ENCODE measurements at regions not wholly inside any gene's neighbourhood (a gene's known extent, or its start where the extent isn't known, plus 50 kb on each side); places are given as distances from the start of the nearest gene placed in this dataset.

DNA sequence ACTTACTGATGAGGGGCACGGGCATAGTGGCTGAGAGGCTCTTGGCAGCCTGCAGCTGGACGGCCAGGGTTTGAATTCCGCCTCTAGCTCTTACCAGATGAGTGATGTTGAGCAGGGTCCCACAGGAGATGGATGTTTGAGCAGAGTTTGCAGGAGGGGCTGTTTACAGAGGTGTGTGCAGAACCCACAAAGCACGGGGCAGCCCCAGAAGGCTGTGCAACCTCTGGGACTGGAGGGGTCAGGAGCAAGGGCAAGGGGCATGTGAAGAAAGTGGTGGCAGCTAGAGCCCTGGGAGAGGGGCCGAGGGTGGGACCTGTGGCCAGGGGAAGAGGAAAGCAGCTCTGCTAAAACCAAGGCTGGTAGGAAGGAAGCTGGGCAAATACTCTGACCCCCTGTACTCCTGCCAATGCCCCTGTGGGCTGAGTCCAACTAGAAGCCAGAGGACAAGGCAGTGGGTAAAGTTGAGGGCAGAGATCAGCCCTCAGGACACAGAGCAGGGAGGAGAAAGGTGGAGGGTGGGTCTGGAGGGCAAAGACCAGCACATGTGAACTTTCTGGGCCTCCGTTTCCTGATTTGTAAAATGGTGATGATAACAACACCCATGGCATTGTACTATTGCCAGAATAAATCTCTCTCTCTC is 53.9 kb upstream of the ITGA11 start:
- Histone ChIP-seq H3K4me3 (no peak overlapping the region), H3K4me1 (peaks cover 0 to 29% (median 8%) of the 10 kb centered on the region in 12 donors), H3K36me3 (no peaks in the 10 kb centered on the region), H3K27me3 (no peaks in the 10 kb centered on the region), H3K27ac (peak overlapping the region in 2 of 12 donors; percentile 16 to 65), H3K9me3 (peaks cover 0 to 5% (median 0%) of the 10 kb centered on the region in 12 donors)
- no peak for DNase-seq
- ATAC-seq: no peak
- TF ChIP-seq CTCF (IDR thresholded peaks at IDR 0.05) (no peak), POLR2A (IDR thresholded peaks at IDR 0.05) (no peak)
- intact Hi-C loops (cut with DNase I): no loop called here
- WGBS, 4 donors: 70 to 80% (median 78%) methylated on average over 6 of the region's 6 CpGs

DNA sequence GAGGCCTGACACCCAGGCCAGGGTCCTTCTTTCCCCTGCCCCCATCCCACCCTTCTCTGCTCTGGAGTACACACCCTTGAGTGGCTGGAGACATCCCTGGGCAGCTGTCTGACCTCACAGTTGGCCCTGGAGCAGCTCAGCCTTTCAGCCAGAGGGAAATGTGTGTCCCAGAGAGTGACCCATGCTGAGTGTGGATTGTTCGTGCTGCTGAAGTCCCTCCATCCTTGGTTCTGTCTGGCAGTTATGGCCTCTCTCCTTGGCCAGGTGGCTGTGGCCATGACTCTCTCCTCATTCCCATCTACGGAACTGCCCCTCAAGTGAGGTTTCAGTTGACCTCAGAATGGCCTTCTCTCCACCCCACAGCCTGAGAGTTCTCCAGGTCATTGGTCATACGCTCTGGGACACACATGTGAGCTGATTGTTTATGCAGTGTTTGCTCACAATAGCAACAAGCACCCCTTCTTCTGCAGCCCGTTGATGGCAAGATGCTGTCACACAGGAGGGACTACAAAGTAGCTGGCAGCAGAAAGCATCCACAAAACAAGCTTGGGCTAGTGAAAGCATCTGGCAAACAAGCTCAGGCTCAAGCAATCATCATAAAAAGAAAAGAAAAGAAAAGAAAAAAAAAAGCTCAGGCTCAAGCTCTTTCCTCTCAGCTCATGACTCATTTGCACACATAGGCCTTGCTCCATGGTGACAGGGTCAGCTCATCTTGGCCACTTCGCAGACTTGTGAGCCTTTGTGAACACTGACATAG is 55.3 kb upstream of the ITGA11 start:
- no peaks in the 10 kb centered on the region for H3K36me3 ChIP-seq
- no peak overlapping the region for H3K4me3 ChIP-seq
- ATAC-seq: peak in 3 of 4 donors; percentile 37 to 58 (median 39)
- peaks cover 0 to 29% (median 8%) of the 10 kb centered on the region in 12 donors for H3K4me1 ChIP-seq
- H3K27me3 ChIP-seq: peaks cover 0 to 4% (median 0%) of the 10 kb centered on the region in 9 donors
- no peak for DNase-seq
- intact Hi-C loops (cut with DNase I): no loop called here
- H3K9me3 ChIP-seq: no peaks in the 10 kb centered on the region
- WGBS, 4 donors: 43 to 57% (median 49%) methylated on average over 4 to 5 of the region's 5 CpGs
- TF ChIP-seq POLR2A (IDR thresholded peaks at IDR 0.05) (no peak), CTCF (IDR thresholded peaks at IDR 0.05) (no peak)
- peak overlapping the region in 5 of 12 donors; percentile 14 to 59 (median 50) for H3K27ac ChIP-seq

DNA sequence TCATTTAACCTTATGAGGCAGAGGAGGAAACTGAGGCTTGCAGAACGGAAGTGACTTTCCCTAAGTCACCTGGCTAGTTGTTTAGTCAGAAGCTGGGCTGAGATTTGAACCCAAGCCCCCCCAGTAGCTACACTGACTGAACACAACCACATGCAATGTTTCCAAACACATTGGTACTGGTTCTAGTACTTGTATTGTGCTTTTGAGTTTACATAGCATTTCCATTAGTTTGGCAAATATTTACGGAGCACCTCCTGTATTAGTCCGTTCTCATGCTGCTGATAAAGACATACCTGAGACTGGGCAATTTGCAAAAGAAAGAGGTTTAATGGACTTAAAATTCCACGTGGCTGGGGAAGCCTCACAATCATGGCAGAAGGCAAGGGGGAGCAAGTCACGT is 56.3 kb upstream of the ITGA11 start:
- DNase-seq (no peak), ATAC-seq (no peak)
- Histone ChIP-seq H3K9me3 (no peaks in the 10 kb centered on the region), H3K36me3 (no peaks in the 10 kb centered on the region), H3K27me3 (peaks cover 0 to 4% (median 0%) of the 10 kb centered on the region in 9 donors), H3K27ac (no peak overlapping the region), H3K4me1 (peaks cover 0 to 32% (median 10%) of the 10 kb centered on the region in 12 donors), H3K4me3 (no peak overlapping the region)
- no peak for TF ChIP-seq POLR2A (IDR thresholded peaks at IDR 0.05)
- intact Hi-C loops (cut with DNase I): no loop called here
- 70 to 82% (median 74%) methylated on average over 5 of the region's 5 CpGs for WGBS, 4 donors

DNA sequence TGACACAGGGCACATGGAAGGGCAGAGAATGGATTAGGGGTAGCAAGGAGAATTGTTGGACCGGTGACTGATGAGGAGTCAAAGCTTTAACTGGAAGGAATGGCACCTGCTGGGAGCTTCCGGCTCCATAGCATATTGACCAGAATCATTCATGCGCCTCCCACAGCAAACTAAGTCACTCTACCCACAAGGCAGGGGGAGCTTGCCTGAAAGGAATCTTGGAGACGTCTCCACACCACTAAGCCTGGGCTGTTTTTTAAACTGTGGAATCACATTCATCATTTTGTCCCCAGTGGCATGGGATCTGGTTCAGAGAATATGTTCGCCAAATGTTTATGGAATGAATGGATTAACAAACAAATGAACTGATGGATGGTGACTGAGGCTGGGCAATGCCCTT is 57.0 kb upstream of the ITGA11 start:
- DNase-seq (no peak), ATAC-seq (no peak)
- Histone ChIP-seq H3K27ac (no peak overlapping the region), H3K4me1 (peaks cover 0 to 39% (median 10%) of the 10 kb centered on the region in 12 donors), H3K36me3 (no peaks in the 10 kb centered on the region), H3K9me3 (no peaks in the 10 kb centered on the region), H3K27me3 (peaks cover 0 to 4% (median 0%) of the 10 kb centered on the region in 9 donors), H3K4me3 (no peak overlapping the region)
- intact Hi-C loops (cut with DNase I): no loop called here
- WGBS, 4 donors: 79 to 92% (median 86%) methylated on average over 5 of the region's 5 CpGs
- no peak for TF ChIP-seq CTCF (IDR thresholded peaks at IDR 0.05)

Data from heart left ventricle (tissue), 16 donors.